ENCODE measurements at regions not wholly inside any gene's neighbourhood (a gene's known extent, or its start where the extent isn't known, plus 50 kb on each side); places are given as distances from the start of the nearest gene placed in this dataset.
A peak's percentile ranks its signal among the peaks of the same experiment; 100 is the strongest.

- H4K20me1 ChIP-seq (ENCODE audit: insufficient read depth, low read length): no peaks in the 10 kb centered on the region
- H3K9me3 ChIP-seq (ENCODE audit: low read length): no peaks in the 10 kb centered on the region
- H2AFZ ChIP-seq (ENCODE audit: low read length): no peak overlapping the region
- ChIA-PET POLR2A (interaction anchor here (0.7 kb wide), 1 partner anchor 401 kb away, joined by 3 read pairs; no protein-coding TSS in a partner anchor), CTCF (ENCODE audit: unreplicated experiment) (no interaction called here)
- H3K4me2 ChIP-seq (ENCODE audit: low read length): no peak overlapping the region
- no peak overlapping the region for H3K4me3 ChIP-seq (ENCODE audit: low read depth, low read length, poor library complexity, severe bottlenecking)
- TF ChIP-seq, protein P1, sequence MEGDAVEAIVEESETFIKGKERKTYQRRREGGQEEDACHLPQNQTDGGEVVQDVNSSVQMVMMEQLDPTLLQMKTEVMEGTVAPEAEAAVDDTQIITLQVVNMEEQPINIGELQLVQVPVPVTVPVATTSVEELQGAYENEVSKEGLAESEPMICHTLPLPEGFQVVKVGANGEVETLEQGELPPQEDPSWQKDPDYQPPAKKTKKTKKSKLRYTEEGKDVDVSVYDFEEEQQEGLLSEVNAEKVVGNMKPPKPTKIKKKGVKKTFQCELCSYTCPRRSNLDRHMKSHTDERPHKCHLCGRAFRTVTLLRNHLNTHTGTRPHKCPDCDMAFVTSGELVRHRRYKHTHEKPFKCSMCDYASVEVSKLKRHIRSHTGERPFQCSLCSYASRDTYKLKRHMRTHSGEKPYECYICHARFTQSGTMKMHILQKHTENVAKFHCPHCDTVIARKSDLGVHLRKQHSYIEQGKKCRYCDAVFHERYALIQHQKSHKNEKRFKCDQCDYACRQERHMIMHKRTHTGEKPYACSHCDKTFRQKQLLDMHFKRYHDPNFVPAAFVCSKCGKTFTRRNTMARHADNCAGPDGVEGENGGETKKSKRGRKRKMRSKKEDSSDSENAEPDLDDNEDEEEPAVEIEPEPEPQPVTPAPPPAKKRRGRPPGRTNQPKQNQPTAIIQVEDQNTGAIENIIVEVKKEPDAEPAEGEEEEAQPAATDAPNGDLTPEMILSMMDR (conservative IDR thresholded peaks at IDR 0.05; ENCODE audit: low read length): no peak
- no peak for TF ChIP-seq EZH2phosphoT487 (IDR thresholded peaks at IDR 0.05; ENCODE audit: borderline replicate concordance, low read depth, low read length)
- H3K79me2 ChIP-seq (ENCODE audit: insufficient read depth, low read depth, low read length): no peaks in the 10 kb centered on the region
- peaks cover 17% of the 10 kb centered on the region for H3K36me3 ChIP-seq (ENCODE audit: insufficient read depth, low read length)
- H3K4me1 ChIP-seq (ENCODE audit: insufficient read depth, low read length, poor library complexity, severe bottlenecking): no peaks in the 10 kb centered on the region
- intact Hi-C loops (cut with micrococcal nuclease; ENCODE audit: unreplicated experiment): no loop called here
- no peaks in the 10 kb centered on the region for H3K9me2 ChIP-seq (ENCODE audit: insufficient read depth, low read length)
- peak; percentile 15 for DNase-seq (ENCODE audit: low spot score)
- no peak overlapping the region for H3K27ac ChIP-seq (ENCODE audit: low read depth, low read length, poor library complexity, severe bottlenecking)
- BruUV-seq (replicated peaks): no TSS peak
Measured at GRCh38 chr14:71693381-71693780, 238.8 kb upstream of the RGS6 start.

- CTCF ChIA-PET (ENCODE audit: unreplicated experiment): no interaction called here
- BruUV-seq (replicated peaks): no TSS peak
- intact Hi-C loops (cut with micrococcal nuclease; ENCODE audit: unreplicated experiment): no loop called here
Measured at GRCh38 chr14:71694591-71695530, 237.4 kb upstream of the RGS6 start.

More at GRCh38 chr14:71694591-71695530, 237.4 kb upstream of the RGS6 start:
- Histone ChIP-seq H3K79me2 (ENCODE audit: insufficient read depth, low read depth, low read length) (no peaks in the 10 kb centered on the region), H4K20me1 (ENCODE audit: insufficient read depth, low read length) (no peaks in the 10 kb centered on the region), H3K4me2 (ENCODE audit: low read length) (no peak overlapping the region), H3K36me3 (ENCODE audit: insufficient read depth, low read length) (peaks cover 25% of the 10 kb centered on the region), H3K4me1 (ENCODE audit: insufficient read depth, low read length, poor library complexity, severe bottlenecking) (no peaks in the 10 kb centered on the region), H3K4me3 (ENCODE audit: low read depth, low read length, poor library complexity, severe bottlenecking) (no peak overlapping the region), H3K9me2 (ENCODE audit: insufficient read depth, low read length) (no peaks in the 10 kb centered on the region), H3K9me3 (ENCODE audit: low read length) (no peaks in the 10 kb centered on the region), H2AFZ (ENCODE audit: low read length) (no peak overlapping the region), H3K27ac (ENCODE audit: low read depth, low read length, poor library complexity, severe bottlenecking) (no peak overlapping the region)
- DNase-seq (ENCODE audit: low spot score): no peak
- TF ChIP-seq, protein P1 (conservative IDR thresholded peaks at IDR 0.05; ENCODE audit: low read length): no peak
- TF ChIP-seq EZH2phosphoT487 (IDR thresholded peaks at IDR 0.05; ENCODE audit: borderline replicate concordance, low read depth, low read length): no peak
- POLR2A ChIA-PET: no interaction called here
